ENCODE measurements at regions not wholly inside any gene's neighbourhood (a gene's known extent, or its start where the extent isn't known, plus 50 kb on each side); places are given as distances from the start of the nearest gene placed in this dataset.
"Not testable (repeated sequence)": the region's sequence is repeated elsewhere in the genome, so short reads cannot be mapped to it uniquely, and the experiment has no call there.

DNA sequence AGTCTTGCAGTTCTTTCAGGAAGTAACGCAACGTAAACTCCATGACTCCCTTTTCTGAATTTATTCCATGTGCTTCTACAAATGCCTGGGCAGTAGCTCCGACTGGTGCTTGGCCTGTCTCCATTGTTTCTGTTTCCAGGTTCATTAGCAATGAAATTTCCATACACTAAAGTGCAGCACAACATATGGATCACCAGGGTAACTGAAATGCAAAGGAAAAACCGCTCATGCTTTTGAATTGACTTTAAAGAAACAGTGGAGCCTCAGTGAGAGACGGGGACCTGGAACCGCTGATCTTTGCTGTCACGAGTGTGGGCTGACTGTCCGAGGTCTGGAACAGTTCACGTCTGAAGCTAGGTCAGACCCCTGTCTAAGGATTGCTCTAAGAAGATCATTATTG, 126.5 kb upstream of the IGFBP3 start:
- no peak overlapping the region for H3K9ac ChIP-seq
- no peak overlapping the region for H3K27ac ChIP-seq
- no peaks in the 10 kb centered on the region for H3K4me1 ChIP-seq (ENCODE audit: low read depth, poor library complexity, severe bottlenecking)
- H3K79me2 ChIP-seq (ENCODE audit: insufficient read depth, low read depth): no peaks in the 10 kb centered on the region
- no peaks in the 10 kb centered on the region for H4K20me1 ChIP-seq (ENCODE audit: insufficient read depth)
- H2AFZ ChIP-seq (ENCODE audit: low read depth): no peak overlapping the region; the same call in 1 of the 2 replicates
- no peaks in the 10 kb centered on the region for H3K27me3 ChIP-seq (ENCODE audit: insufficient read depth, low read depth)
- no peak overlapping the region for H3K4me2 ChIP-seq
- H3K36me3 ChIP-seq (ENCODE audit: insufficient read depth): no peaks in the 10 kb centered on the region
- no peak overlapping the region for H3K4me3 ChIP-seq (IDR thresholded peaks at IDR 0.05; ENCODE audit: insufficient read depth, low read depth, low read length)
- TF ChIP-seq, protein P1, sequence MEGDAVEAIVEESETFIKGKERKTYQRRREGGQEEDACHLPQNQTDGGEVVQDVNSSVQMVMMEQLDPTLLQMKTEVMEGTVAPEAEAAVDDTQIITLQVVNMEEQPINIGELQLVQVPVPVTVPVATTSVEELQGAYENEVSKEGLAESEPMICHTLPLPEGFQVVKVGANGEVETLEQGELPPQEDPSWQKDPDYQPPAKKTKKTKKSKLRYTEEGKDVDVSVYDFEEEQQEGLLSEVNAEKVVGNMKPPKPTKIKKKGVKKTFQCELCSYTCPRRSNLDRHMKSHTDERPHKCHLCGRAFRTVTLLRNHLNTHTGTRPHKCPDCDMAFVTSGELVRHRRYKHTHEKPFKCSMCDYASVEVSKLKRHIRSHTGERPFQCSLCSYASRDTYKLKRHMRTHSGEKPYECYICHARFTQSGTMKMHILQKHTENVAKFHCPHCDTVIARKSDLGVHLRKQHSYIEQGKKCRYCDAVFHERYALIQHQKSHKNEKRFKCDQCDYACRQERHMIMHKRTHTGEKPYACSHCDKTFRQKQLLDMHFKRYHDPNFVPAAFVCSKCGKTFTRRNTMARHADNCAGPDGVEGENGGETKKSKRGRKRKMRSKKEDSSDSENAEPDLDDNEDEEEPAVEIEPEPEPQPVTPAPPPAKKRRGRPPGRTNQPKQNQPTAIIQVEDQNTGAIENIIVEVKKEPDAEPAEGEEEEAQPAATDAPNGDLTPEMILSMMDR (conservative IDR thresholded peaks at IDR 0.05; ENCODE audit: low read depth, low read length): no peak

DNA sequence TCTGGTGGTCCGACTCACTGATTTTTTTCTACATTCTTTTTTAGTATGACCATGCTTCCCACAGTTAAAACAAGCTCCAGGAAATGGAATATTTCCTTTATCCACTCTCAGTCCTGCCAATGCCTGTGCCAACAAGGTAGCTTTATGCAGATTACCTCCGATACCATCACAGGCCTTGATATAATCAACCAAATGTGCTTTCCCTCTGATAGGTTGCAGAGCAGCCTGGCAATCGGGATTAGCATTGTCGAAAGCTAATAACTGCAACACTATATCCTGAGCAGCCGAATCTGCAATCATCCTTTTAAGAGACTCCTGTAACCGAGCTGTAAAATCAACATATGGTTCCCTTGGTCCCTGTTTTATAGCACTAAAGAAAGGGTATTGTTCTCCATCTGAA, 122.3 kb upstream of the IGFBP3 start:
- not testable (repeated sequence) for H3K36me3 ChIP-seq (ENCODE audit: insufficient read depth); H3K27ac ChIP-seq; H3K9ac ChIP-seq; H2AFZ ChIP-seq (ENCODE audit: low read depth); H3K4me2 ChIP-seq; H3K79me2 ChIP-seq (ENCODE audit: insufficient read depth, low read depth); H3K4me1 ChIP-seq (ENCODE audit: low read depth, poor library complexity, severe bottlenecking); H3K4me3 ChIP-seq (IDR thresholded peaks at IDR 0.05; ENCODE audit: insufficient read depth, low read depth, low read length); H4K20me1 ChIP-seq (ENCODE audit: insufficient read depth); H3K27me3 ChIP-seq (ENCODE audit: insufficient read depth, low read depth)

GRCh38 chr7:46039813-46040212, 118.7 kb upstream of the IGFBP3 start:
- H3K27ac ChIP-seq; H3K79me2 ChIP-seq (ENCODE audit: insufficient read depth, low read depth); H2AFZ ChIP-seq (ENCODE audit: low read depth); H3K9ac ChIP-seq; H3K4me2 ChIP-seq; H3K36me3 ChIP-seq (ENCODE audit: insufficient read depth); H3K4me3 ChIP-seq (IDR thresholded peaks at IDR 0.05; ENCODE audit: insufficient read depth, low read depth, low read length); H3K27me3 ChIP-seq (ENCODE audit: insufficient read depth, low read depth); H4K20me1 ChIP-seq (ENCODE audit: insufficient read depth); H3K4me1 ChIP-seq (ENCODE audit: low read depth, poor library complexity, severe bottlenecking): not testable (repeated sequence)

DNA sequence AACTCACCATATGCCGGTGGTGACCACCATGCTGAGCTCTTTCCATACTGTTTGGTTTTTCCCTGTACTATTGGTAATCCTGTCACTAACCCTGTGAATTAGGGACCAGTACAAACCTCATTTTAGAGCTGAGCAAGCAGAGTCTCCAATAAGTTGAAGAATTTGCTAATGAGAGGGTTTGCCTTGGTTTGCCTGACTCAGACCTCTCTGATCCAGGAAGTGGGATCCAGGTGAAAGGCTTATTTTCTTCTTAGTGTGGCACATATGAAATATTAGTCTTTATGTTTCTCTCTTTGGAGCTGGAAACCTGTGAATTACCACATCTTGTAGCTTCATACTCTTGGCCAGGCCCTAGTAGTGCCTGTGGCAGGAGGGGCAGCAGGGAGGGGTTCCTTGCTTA, 114.1 kb upstream of the IGFBP3 start:
- no peaks in the 10 kb centered on the region for H4K20me1 ChIP-seq (ENCODE audit: insufficient read depth)
- no peak overlapping the region for H3K9ac ChIP-seq
- H3K27ac ChIP-seq: no peak overlapping the region
- no peaks in the 10 kb centered on the region for H3K4me1 ChIP-seq (ENCODE audit: low read depth, poor library complexity, severe bottlenecking)
- no peak overlapping the region for H2AFZ ChIP-seq (ENCODE audit: low read depth)
- no peaks in the 10 kb centered on the region for H3K79me2 ChIP-seq (ENCODE audit: insufficient read depth, low read depth)
- H3K27me3 ChIP-seq (ENCODE audit: insufficient read depth, low read depth): no peaks in the 10 kb centered on the region
- no peak overlapping the region for H3K4me2 ChIP-seq
- H3K4me3 ChIP-seq (IDR thresholded peaks at IDR 0.05; ENCODE audit: insufficient read depth, low read depth, low read length): no peak overlapping the region
- TF ChIP-seq, protein P1 (conservative IDR thresholded peaks at IDR 0.05; ENCODE audit: low read depth, low read length): no peak
- no peaks in the 10 kb centered on the region for H3K36me3 ChIP-seq (ENCODE audit: insufficient read depth)

DNA sequence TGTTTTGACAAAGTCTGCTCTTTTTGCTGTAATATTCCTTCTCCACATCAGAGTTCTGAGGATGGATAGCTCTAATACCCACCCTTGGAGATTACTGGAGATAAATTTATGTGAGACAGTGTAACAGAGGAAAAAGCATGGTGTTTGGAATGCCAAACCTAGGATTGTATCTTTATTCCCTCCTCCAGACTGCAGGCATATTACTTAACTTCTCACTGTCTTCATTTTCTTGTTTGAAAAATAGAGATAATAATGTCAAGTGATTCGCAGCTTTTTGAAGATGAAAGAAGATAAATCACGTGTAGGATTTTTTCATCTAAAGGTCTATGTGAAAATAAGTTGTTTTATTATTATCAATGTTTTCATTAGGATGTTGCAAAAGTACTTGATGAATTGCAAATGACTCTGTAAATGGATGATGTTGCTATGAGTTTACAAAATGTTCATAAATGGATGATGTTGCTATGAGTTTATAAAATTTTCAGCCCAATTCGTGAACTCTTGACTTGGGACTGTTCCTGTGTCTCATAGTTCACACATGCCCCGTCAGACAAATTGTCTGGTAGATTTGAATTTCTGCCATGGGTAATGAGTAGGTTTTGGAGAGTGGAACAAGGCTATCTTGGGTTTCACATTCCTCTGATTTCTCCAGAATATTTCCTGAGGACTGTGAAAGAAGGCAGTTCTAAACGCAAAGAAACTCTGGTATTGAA, 113.1 kb upstream of the IGFBP3 start:
- no peak overlapping the region for H3K27ac ChIP-seq
- H3K79me2 ChIP-seq (ENCODE audit: insufficient read depth, low read depth): no peaks in the 10 kb centered on the region
- H3K4me3 ChIP-seq (IDR thresholded peaks at IDR 0.05; ENCODE audit: insufficient read depth, low read depth, low read length): no peak overlapping the region
- no peak overlapping the region for H3K4me2 ChIP-seq
- peaks cover 6% of the 10 kb centered on the region for H3K4me1 ChIP-seq (ENCODE audit: low read depth, poor library complexity, severe bottlenecking)
- no peaks in the 10 kb centered on the region for H3K36me3 ChIP-seq (ENCODE audit: insufficient read depth)
- no peaks in the 10 kb centered on the region for H4K20me1 ChIP-seq (ENCODE audit: insufficient read depth)
- no peaks in the 10 kb centered on the region for H3K27me3 ChIP-seq (ENCODE audit: insufficient read depth, low read depth)
- H3K9ac ChIP-seq: no peak overlapping the region
- TF ChIP-seq, protein P1 (conservative IDR thresholded peaks at IDR 0.05; ENCODE audit: low read depth, low read length): no peak
- H2AFZ ChIP-seq (ENCODE audit: low read depth): no peak overlapping the region
